Activated naive CD8-positive, alpha-beta T cell treated with anti-CD3 and anti-CD28 coated beads, Interleukin-2, amount 50 U/mL, for 24 hours (primary cell): ENCODE measurements at regions not wholly inside any gene's neighbourhood (a gene's known extent, or its start where the extent isn't known, plus 50 kb on each side); places are given as distances from the start of the nearest gene placed in this dataset.

Source experiments
- ATAC-seq: fragments of 150-1000 bp; cut with Tn5 transposase; one replicate; pipeline ENCODE4 v1.10.0; 2021
- DNase-seq: peaks from one replicate; pipeline ENCODE4 v3.0.0; 2021
- H3K27ac Mint-ChIP-seq: one replicate; pipeline ENCODE4 v1.8.0; 2021; ENCODE audit warnings: mild to moderate bottlenecking, mixed read lengths
- H3K27me3 Mint-ChIP-seq: one replicate; pipeline ENCODE4 v1.8.0; 2021; ENCODE audit warnings: mixed read lengths
- H3K36me3 Mint-ChIP-seq: one replicate; pipeline ENCODE4 v1.8.0; 2021; ENCODE audit warnings: low read depth, mixed read lengths
- H3K4me1 Mint-ChIP-seq: one replicate; pipeline ENCODE4 v1.8.0; 2021; ENCODE audit warnings: mixed read lengths
- H3K4me3 Mint-ChIP-seq: one replicate; pipeline ENCODE4 v1.8.0; 2021; ENCODE audit warnings: mild to moderate bottlenecking, moderate library complexity, mixed read lengths
- H3K9me3 Mint-ChIP-seq: one replicate; pipeline ENCODE4 v1.8.0; 2021; ENCODE audit warnings: mixed read lengths

DNA sequence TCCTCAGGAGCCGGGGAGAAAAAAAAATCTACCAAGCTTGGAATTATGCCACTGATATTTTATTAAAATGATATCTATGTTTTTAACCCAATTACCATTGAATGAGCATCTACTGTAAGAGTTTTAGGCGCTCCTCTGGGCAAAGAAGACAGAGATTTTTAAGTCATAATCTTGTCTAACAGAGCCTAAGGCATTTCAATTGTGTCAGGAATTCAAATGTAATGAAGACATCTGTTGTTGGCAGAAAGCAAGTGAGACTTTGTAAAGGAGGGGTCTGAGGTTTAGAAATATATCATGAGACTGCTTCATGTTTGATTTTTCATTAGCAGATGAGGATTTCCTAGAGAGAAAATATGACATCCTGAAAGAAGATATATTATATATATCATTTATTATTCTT is 1158.1 kb downstream of the FSTL5 start:
- no peak for ATAC-seq
- Mint-ChIP-seq H3K27ac (no peak overlapping the region), H3K27me3 (no peaks in the 10 kb centered on the region), H3K36me3 (no peaks in the 10 kb centered on the region), H3K4me3 (no peak overlapping the region), H3K9me3 (peaks cover 6% of the 10 kb centered on the region), H3K4me1 (no peaks in the 10 kb centered on the region)
- no peak for DNase-seq

GRCh38 chr4:161008527-161008926 is 1155.3 kb downstream of the FSTL5 start:
- H3K27me3 Mint-ChIP-seq = no peaks in the 10 kb centered on the region
- ATAC-seq (no peak), DNase-seq (no peak)
- no peak overlapping the region for H3K27ac Mint-ChIP-seq
- H3K4me3 Mint-ChIP-seq = no peak overlapping the region
- H3K36me3 Mint-ChIP-seq = no peaks in the 10 kb centered on the region
- no peaks in the 10 kb centered on the region for H3K9me3 Mint-ChIP-seq
- no peaks in the 10 kb centered on the region for H3K4me1 Mint-ChIP-seq

DNA sequence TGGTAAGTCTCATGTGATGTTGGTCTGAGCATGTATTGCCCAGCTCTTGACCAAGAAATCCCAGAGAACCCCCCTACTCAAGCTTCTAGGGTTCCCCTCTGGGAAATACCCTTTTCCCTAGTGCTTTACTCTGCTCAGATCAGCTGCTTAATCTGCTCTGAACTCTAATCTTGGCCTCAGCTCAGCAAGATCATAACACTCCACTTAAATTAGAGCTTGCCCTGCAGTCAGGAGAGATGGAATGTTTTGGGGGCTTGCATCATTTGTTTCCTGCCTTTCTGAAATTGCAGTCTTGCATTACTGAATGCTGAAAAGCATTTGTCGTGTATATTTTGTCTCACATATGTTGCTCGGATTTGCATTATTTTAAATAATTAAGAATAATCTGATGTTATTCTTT is 1153.6 kb downstream of the FSTL5 start:
- no peaks in the 10 kb centered on the region for H3K4me1 Mint-ChIP-seq
- no peaks in the 10 kb centered on the region for H3K27me3 Mint-ChIP-seq
- no peaks in the 10 kb centered on the region for H3K9me3 Mint-ChIP-seq
- H3K27ac Mint-ChIP-seq = no peak overlapping the region
- no peak for DNase-seq
- no peaks in the 10 kb centered on the region for H3K36me3 Mint-ChIP-seq
- ATAC-seq = no peak
- H3K4me3 Mint-ChIP-seq = no peak overlapping the region
